Omental fat pad (tissue), 3 donors: ENCODE measurements at regions not wholly inside any gene's neighbourhood (a gene's known extent, or its start where the extent isn't known, plus 50 kb on each side); places are given as distances from the start of the nearest gene placed in this dataset.
"Not testable (repeated sequence)": the region's sequence is repeated elsewhere in the genome, so short reads cannot be mapped to it uniquely, and the experiment has no call there.

Experiments used
- ATAC-seq: fragments of 150-250 bp; one replicate; pipeline ENCODE4 v1.9.1; 2016; ENCODE audit warnings: mild to moderate bottlenecking, moderate library complexity; ENCODE audit not compliant: low FRiP score
- DNase-seq: peaks from one replicate; pipeline ENCODE4 v3.0.0-alpha.2; 2019; ENCODE audit warnings: low spot score
- CTCF ChIP-seq, 3 donors: fragments of 450-650 bp; IDR thresholded peaks; one replicate each; pipeline ENCODE4 v1.5.1; 2016 to 2017; ENCODE audit warnings: antibody characterized with exemption in 3 of 3, mild to moderate bottlenecking in 3 of 3, moderate library complexity in 2 of 3

DNA sequence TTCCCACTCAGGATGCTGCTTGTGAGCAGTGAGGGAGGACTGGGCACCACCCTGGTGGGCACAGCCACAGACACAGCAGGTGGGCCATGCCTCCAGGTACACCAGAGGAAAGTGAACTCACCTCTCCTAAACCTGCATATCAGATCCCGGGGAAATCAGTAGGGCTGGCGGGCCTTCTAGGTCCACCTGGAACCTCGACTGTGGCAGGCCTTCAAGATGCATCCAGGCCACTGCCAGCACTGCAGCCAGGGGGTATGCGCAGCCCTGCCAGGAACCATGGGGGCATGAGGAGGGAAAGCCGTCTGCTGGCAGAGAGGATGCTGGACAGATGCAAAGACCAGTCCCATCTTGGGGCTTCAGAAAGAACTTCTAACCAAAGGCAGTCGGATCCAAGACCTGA is 270.6 kb upstream of the IRX4 start:
- DNase-seq (no peak), ATAC-seq (no peak)
- TF ChIP-seq CTCF (IDR thresholded peaks at IDR 0.05): no peak

GRCh38 chr5:2151301-2151888 is 268.7 kb upstream of the IRX4 start:
- TF ChIP-seq CTCF (IDR thresholded peaks at IDR 0.05): peak in 1 of 3 donors; percentile 4
- ATAC-seq, DNase-seq: not testable (repeated sequence)

DNA sequence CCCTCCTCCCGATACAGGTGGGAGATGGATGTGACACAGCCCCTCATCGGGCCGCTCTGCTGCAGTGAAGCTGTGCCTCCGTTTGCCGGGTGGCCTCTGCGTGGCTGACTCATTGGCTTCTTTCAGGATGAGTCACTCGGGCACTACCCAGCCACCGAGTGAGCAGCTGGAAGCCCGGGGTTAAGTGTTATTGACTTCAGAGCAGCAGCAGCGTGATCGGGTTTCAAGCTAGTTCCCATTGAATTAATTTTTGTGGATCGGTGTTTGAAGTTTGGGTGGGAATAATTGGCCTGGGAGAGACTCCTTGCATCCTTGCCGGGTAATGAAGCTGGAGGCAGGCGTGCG is 266.4 kb upstream of the IRX4 start:
- ATAC-seq (no peak), DNase-seq (no peak)
- TF ChIP-seq CTCF (IDR thresholded peaks at IDR 0.05): no peak

DNA sequence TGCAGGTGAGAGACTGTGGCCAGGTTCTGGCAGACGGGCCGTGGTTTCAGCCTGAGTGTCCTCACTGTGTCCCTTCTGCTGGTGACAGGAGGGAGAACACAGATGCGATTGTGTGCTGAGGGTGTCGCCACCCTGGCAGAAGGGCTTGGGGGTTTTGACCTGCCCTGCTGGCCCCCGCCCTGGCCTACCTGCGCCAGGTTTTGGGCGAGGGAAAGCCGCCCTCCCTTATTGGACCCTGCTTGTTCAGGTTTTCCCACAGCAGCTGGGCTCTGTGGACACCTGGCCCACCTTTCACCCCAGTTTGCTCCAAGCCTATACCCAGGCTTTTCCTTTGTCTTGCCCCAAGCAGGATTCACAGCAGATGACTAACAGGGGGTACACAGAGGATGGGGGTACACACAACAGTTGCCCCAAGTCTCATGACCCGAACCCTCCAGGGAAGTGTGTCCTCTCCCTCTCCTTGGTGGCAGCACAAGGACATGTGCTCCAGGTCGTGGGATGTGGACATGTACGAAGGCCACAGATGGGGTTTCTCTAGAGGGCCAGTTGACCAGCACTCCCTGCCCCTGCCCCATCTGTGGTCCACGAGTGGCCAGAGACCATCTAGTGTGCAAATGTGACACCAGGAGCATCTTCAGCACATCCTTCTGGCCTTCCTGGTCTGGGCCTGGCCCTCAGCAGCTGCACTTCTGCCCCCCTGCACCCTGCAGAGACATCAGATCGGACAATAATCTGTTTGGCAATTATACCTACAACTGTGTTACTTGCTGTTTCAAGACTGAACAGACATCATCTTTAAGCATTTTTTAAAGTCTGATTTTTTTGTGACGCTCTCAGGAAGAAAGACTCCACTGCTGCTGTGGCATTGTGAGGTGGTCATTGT is 265.8 kb upstream of the IRX4 start:
- TF ChIP-seq CTCF (IDR thresholded peaks at IDR 0.05): no peak

DNA sequence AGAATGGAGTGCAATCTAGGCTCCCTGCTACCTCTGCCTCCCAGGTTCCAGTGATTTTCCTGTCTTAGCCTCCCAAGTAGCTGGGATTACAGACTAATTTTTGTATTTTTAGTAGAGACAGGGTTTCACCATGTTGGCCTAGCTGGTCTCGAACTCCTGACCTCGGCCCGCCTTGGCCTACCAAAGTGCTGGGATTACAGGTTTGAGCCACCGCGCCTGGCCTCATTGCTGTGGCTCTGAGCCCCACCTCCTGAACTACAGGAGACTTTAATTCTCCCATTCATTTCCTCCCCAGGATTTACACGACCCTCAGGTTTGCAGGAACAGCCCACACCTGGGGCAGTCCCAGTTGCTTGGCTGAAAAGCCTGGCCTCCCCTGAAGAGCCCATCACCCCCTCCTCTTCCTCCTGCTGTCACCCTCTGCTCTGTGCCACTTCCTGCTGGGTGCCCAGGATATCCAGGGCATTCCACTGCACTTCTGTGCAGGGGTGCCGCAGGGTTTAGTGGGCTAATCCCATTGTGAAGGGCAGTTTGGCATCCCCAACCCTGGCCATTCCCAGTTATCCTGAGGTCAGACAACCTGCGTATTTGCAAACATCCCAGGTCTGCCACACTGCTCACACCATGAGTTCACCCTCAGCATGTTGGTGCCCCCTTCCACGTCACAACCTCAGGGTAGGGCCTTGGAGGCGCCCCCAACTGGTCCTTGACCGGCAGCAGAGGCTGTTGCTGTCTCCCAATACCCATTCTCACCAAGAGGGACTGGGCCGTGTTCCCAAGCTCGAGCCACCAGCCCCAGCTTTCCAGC is 265.0 kb upstream of the IRX4 start:
- ATAC-seq: no peak
- TF ChIP-seq CTCF (IDR thresholded peaks at IDR 0.05): no peak
- no peak for DNase-seq

More for the DNA sequence above, 265.8 kb upstream of the IRX4 start:
- no peak for ATAC-seq
- no peak for DNase-seq

GRCh38 chr5:2143646-2144353 is 261.1 kb upstream of the IRX4 start:
- no peak for DNase-seq
- TF ChIP-seq CTCF (IDR thresholded peaks at IDR 0.05): no peak
- ATAC-seq: no peak
